Inflammatory macrophage treated with lipopolysaccharide for 4 hours (primary cell): ENCODE measurements at regions not wholly inside any gene's neighbourhood (a gene's known extent, or its start where the extent isn't known, plus 50 kb on each side); places are given as distances from the start of the nearest gene placed in this dataset.
"Not testable (repeated sequence)": the region's sequence is repeated elsewhere in the genome, so short reads cannot be mapped to it uniquely, and the experiment has no call there.

Experiments used
- DNase-seq: peaks from one replicate; pipeline ENCODE4 v3.0.0-alpha.2; 2020

DNA sequence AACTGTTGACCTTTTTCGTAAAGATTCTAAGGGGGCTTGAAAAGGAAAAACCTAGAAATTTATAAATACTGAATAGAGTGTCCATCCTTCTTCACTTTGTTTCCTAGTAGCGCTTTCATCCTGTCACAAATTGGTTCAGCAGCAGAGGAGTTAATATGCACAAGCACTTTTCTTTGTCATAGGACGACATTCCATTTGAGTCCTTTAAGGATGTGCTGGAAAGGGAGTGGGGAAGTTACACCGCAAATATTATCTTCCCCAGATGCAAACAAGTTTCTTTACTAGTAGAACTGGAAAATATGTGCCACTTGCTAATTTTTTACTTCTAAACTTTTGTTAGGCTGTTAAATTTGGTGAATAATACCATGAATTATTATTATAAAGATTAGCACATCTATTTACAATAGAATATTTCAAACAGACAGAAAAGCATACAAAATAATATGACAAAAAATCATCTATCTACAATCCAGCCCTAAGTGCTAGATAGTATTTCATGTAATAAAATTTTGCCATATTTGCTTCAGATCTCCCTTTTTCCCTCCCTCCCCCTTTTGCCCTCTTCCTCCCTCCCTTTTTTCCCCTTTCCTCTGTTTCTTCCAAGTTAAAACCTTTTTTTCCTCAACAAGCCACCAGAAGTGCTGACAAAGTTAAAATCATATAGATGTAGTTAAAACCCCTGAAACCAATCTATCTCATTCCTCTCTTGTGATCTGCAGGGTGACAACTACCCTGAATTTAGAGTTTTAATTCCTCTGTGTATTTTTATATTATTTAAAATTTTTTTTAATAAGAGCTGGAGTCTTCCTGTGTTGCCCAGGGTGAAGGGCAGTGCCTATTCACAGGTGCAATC, 50.5 kb upstream of the MAP4K3 start:
- DNase-seq = no peak

DNA sequence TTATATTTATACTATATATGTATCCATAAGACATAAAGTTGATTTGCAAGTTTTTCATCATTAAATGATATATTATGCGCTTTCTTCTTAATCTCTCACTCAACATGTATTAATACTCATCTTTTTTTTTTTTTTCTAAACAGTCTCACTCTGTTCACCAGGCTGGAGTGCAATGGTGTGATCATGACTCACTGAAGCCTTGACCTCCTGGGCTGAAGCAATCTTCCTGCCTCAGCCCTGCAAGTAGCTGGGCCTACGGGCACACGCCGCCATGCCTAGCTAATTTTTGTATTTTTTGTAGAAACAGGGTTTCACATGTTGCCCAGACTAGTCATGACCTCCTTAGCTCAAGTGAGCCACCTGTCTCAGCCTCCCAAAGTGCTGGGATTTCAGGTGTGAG, 51.4 kb upstream of the MAP4K3 start:
- peak; percentile 94 for DNase-seq

DNA sequence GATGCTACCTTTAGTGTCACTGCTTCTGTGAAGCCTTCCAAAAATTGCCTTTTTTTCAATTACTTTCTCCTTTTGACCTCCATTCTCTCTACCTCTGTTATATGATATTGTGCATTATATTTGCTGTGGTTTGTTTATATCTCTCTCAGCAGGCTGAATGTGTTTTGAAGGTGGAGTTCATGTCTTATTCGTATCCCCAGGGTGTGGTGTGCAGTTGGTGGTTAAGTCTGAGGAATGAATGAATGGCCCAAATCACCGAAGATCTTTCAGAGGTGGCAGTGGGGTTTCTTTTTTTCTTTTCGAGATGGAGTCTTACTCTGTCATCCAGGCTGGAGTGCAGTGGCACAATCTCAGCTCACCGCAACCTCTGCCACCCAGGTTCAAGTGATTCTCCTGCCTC, 53.5 kb upstream of the MAP4K3 start:
- no peak for DNase-seq

DNA sequence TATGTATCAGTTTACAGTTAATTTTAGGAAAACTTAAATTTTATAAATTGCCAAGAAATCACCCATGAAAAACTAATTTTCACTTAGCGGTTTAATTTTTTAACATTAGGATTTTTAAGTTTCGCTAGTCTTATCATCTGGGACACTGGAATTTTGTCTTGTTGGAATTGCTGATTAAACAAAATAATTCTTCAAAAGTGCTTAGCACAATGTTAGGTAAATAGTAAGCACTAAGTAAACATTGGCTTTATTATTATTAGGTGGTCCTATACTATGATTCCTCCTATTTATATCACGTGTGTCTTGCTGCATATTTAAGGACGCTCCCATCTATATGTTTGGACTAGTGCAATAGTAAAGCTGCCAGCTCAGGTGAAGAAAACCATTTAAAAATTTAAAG, 54.6 kb upstream of the MAP4K3 start:
- no peak for DNase-seq

DNA sequence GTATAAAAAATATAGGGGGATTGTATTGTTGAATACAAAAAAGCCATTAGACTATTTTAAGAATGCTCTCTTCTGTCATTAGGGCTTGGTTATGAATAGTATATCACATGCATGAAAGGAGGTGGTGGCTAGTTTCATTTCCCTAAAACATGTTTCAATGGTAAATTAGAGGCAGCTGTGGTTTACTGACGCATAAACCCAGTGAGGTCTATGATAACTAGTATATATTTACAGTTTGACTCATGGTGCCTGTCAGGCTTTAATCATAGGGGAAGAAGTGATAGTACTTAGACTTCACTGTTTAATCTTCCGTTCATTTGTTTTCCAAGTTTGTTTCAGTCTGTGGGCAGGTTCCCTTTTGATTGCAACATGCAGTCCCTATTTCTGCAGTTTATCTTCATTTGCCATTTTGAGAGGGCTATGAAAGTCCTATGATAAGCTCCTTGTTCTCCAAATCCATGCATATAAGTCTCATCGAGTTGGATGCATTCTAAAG, 55.1 kb upstream of the MAP4K3 start:
- peak; percentile 99 for DNase-seq

DNA sequence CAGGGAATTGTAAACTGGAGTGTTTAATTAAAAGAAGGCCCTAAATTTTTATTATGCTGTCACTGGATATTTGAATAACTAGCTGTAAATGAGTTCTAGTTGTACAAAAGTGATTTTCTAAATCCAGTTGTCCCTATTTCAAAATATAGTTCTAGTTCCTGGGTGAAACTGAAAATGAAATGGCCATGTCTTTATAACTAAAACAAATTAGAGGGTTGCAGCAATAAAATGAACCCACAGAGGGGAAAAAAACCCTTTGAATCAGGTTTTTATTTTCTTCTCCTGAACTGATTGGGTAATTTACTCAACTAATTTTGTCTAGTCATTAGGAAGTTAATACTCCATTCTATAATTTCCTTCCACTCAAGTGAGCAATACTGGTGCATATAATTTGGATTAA, 55.6 kb upstream of the MAP4K3 start:
- DNase-seq = peak; percentile 92

- peak; percentile 47 for DNase-seq
Observed at GRCh38 chr2:39494784-39495251, 57.7 kb upstream of the MAP4K3 start.

DNA sequence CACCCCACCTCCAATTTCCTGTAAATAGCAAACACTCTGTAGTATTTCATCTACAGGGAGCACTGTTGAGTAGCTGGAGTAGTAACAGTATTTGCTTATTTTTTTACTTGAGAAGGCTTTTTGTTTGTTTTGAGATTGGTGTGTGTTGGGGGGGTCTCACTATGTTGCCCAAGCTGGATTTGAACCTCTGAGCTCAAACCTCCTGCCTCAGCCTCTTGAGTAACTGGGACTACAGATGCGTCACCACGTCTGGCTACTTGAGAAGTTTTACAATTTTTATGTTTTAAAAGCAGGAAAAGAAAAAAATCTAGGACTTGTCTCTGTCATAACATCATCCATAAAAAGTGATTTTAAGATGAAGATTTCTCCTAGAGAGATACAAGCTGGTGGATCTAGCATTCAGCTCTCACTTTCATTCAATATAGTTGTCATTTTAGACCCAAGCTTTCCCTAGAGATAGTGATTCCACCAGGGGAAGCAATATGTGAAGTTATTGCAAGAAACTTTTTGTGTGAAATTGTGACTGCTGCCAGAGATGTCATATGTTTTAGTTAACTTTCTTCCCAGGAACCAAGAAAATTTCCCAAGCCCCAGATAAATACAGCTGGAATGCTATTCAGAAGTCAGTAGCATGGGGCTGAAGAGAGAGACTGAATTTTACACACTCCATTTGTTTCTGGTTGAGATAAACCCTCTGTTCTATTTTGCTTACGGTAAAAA, 60.2 kb upstream of the MAP4K3 start:
- DNase-seq = no peak

DNA sequence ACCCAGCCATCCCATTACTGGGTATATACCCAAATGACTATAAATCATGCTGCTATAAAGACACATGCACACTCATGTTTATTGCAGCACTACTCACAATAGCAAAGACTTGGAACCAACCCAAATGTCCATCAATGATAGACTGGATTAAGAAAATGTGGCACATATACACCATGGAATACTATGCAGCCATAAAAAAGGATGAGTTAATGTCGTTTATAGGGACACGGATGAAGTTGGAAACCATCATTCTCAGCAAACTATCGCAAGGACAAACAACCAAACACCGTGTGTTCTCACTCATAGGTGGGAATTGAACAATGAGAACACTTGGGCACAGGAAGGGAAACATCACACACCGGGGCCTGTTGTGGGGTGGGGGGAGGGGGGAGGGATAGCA, 61.1 kb upstream of the MAP4K3 start:
- not testable (repeated sequence) for DNase-seq

DNA sequence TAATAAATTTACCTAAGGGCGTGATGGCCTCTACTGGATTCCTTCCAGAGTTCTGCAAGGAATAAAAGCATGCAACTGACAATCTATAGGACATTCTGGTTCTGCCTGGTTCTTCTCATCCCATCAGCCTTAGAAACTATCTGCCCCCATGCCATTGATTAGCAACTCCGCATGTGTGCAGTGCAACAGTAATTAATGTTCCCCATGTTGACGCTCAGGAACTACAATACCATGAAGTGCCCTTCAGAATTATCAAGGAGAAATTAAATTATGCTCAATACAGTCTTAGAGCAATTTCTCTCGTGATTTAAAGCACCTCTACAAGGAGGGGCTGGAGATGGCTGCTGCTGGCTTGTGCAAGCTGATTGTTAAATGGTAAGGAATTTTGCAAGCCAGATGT, 61.7 kb upstream of the MAP4K3 start:
- no peak for DNase-seq

DNA sequence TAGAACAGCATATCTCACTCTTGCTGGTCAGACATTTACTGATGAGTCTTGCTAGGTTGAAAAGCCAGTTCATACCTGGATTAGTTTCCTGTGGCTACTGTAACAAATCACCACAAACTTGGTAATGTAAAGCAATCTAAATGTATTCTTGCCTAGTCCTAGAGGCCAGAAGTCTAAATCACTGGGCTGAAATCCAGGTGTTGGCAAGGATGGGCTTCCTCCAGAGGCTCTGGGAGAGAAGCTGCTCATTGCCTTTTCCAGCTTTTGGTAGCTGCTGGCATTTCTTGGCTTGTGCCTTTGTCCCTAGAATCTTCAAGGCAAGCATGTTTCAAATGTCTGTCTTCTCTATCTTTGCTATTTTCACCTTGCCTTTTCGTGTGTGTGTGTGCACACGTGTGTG, 62.3 kb upstream of the MAP4K3 start:
- DNase-seq = no peak

DNA sequence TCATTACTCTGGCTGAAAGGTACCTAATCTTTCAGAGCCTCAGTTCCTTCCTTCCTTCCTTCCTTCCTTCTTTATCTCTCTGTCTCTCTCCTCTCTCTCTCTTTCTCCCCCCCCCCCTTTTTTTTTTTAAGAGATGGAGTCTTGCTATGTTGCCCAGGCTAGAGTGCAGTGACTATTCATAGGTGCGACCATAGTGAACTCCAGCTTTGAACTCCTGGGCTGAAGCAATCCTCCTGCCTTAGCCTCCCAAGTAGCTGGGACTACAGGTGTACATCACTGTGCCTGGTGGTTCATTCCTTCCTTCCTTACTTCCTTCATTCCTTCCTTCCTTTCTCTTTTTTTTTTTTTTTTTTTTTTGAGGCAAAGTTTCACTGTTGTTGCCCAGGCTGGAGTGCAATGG, 64.3 kb upstream of the MAP4K3 start:
- no peak for DNase-seq

- no peak for DNase-seq
Observed at GRCh38 chr2:39503277-39503676, 66.2 kb upstream of the MAP4K3 start.

- peak; percentile 31 for DNase-seq
Observed at GRCh38 chr2:39504790-39505335, 67.8 kb upstream of the MAP4K3 start.

GRCh38 chr2:39506215-39506614, 69.1 kb upstream of the MAP4K3 start:
- no peak for DNase-seq

- DNase-seq = no peak
Observed at GRCh38 chr2:39508198-39508597, 71.1 kb upstream of the MAP4K3 start.

DNA sequence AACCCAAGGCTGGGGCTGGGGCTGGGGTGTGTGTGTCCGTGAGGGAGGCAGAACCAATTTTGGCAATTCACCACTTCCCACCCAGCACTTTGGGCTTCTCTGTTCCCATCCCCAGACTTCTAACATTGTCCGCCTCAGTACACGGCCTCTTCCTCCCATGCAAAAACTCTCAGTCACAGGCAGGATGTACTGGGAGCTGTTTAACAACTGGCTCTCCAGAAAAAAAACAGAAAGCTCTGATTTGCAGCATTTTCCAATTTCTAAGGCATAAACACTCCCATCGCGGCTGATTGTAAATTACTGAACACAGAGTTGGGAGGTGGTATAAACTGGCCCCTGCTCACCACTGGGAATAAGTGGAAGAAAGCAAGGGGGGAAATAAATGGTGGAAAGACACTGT, 73.1 kb upstream of the MAP4K3 start:
- DNase-seq = no peak

- no peak for DNase-seq
Observed at GRCh38 chr2:39511219-39511604, 74.1 kb upstream of the MAP4K3 start.

DNA sequence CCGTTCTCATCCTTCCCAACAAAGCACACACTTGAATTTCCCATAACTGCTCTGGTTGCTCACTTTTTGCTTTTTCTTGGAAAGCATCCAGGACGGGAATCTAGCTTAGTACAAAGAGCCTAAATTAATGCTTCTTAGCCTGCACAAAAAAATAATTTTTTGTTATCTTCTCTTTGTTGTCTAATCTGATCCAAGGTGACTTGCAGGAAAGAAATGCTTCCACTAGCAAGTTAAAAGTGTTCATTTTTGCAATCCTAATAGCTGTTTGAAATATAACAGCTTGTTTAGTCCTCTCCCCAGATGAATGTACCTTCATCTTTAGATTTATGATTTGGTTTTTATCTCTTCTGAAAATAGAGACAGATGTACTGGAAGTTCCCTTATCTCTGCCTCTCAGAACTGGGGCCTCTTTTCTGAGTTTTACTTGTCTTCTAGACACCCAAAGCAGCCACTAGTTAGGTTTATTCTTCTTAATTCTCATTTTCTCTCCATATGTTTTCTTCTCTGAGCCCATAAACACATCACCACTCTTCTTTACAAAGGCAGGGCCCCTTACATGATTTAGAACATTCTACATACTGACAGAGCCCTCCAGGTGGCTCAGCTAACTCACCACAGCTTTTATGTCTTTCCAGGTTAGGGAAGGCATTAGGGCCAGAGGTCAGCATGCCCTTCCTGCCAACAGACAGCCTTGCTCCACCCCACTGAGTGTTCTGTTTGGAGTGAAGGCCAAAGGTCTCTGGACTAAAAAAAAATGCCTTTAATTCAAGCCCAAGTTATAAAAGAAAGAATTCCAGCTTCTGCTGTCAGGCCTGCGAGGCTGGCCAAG, 74.7 kb upstream of the MAP4K3 start:
- no peak for DNase-seq

DNA sequence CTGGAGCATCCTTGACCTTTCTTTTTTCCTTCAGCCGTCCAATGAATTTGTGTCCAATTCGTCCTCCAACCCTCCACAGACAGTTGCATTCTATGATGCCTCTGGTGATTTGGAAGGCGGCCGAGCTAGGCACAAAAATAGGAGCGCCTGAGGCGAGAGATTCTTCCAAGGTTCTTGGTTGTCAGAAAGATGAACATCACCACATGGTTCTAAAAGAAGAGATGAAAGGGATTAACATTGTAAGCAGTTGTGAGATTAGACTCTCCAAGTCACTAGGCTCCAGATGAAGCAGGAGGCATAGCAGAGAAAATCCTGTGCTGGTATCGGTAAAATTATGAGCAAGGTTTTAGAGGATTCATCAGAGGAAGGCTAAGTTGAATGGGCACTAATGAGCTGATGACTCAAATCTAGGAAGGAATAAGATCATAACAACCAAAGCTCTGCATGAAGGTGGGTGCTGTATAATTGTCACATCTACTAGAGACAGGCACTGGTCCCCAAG, 75.4 kb upstream of the MAP4K3 start:
- no peak for DNase-seq

DNA sequence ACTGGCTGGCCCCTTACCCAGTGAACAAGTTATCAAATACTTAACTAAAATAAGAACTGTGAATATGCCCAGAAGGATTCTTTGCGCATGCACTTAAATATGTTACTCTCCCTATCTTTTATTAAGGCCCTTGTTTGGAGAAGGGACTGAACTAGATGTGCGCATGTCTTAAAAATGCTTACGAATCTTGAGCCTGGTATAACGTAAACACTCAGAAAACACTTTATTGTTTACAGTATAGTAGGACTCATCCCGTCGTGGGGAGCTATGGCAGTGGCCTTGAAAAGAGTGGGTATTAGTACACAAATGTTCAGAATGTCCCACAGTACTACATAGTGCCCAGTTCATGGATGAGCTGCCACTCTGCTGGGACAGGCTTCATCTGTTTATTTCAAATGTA, 75.9 kb upstream of the MAP4K3 start:
- no peak for DNase-seq

DNA sequence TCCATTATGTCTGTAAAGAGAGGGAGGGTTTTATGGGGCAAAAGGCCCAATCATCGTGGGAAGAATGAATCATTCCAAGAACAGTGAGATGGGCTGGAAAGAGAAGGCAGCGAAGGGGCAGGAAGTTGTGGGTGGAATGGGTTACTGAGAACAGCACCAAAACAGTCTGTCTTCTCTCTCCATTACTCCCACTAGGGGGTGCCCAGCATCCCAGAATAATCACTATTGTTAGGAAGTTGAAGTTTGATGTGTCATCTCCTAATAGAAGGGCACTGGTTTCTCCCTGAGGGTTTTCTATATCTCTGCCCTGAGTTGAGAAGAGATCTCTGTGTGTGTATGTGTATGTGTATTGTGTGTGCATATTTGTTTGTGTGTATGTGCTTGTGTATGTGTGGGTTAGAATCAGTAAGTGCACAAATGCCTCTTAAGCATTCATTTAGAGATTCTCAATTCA, 76.6 kb upstream of the MAP4K3 start:
- DNase-seq = peak; percentile 96

DNA sequence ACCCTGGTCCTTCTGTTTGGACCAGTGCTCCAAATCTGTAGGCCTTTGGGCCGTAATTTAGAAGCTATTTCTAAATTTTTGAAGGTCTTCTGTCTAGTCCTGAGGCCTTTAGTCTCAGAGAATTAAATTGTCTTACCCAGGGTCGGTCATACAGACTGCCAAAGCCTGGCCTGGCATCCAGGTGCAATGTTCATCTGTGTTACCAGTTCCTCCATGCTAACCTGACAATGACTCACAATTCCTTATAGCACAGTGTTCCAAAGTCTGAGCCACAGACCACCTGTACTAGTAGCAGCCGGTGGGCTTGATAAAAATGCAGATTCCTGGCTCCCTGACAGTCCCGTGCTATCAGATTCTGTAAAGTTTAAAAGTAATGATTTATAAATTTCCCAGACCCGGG, 77.7 kb upstream of the MAP4K3 start:
- no peak for DNase-seq
